Inflammatory macrophage (primary cell): ENCODE measurements at regions not wholly inside any gene's neighbourhood (a gene's known extent, or its start where the extent isn't known, plus 50 kb on each side); places are given as distances from the start of the nearest gene placed in this dataset.

Experiments used
- DNase-seq, 2 donors: peaks; one replicate each; pipeline ENCODE4 v3.0.0-alpha.2; 2020 to 2022

- DNase-seq = peak; percentile 96 to 97
Observed at GRCh38 chr2:8583400-8584173, 98.3 kb upstream of the ID2 start.

GRCh38 chr2:8584174-8585066 is 97.4 kb upstream of the ID2 start:
- DNase-seq = no peak

- no peak for DNase-seq
Observed at GRCh38 chr2:8586457-8587051, 95.3 kb upstream of the ID2 start.

- no peak for DNase-seq
Observed at GRCh38 chr2:8587251-8587791, 94.5 kb upstream of the ID2 start.

- DNase-seq = no peak
Observed at GRCh38 chr2:8587920-8588830, 93.7 kb upstream of the ID2 start.

GRCh38 chr2:8588831-8589191 is 93.0 kb upstream of the ID2 start:
- no peak for DNase-seq

- DNase-seq = no peak
Observed at GRCh38 chr2:8589721-8590120, 92.1 kb upstream of the ID2 start.

GRCh38 chr2:8590938-8591337 is 90.9 kb upstream of the ID2 start:
- no peak for DNase-seq

- no peak for DNase-seq
Observed at GRCh38 chr2:8592736-8593135, 89.1 kb upstream of the ID2 start.

GRCh38 chr2:8593243-8593642 is 88.6 kb upstream of the ID2 start:
- DNase-seq = no peak

GRCh38 chr2:8594731-8595427 is 87.0 kb upstream of the ID2 start:
- peak in 1 of 2 donors; percentile 20 for DNase-seq

GRCh38 chr2:8595428-8595805 is 86.4 kb upstream of the ID2 start:
- no peak for DNase-seq

- no peak for DNase-seq
Observed at GRCh38 chr2:8595811-8596600, 85.8 kb upstream of the ID2 start.

- no peak for DNase-seq
Observed at GRCh38 chr2:8597094-8597493, 84.8 kb upstream of the ID2 start.

- DNase-seq = no peak
Observed at GRCh38 chr2:8597559-8598225, 84.2 kb upstream of the ID2 start.

- peak; percentile 94 to 97 for DNase-seq
Observed at GRCh38 chr2:8598295-8599165, 83.3 kb upstream of the ID2 start.

- DNase-seq = no peak
Observed at GRCh38 chr2:8599421-8600242, 82.2 kb upstream of the ID2 start.

- DNase-seq = no peak
Observed at GRCh38 chr2:8600456-8600855, 81.4 kb upstream of the ID2 start.
